Neuron (in vitro differentiated cells): ENCODE measurements at regions not wholly inside any gene's neighbourhood (a gene's known extent, or its start where the extent isn't known, plus 50 kb on each side); places are given as distances from the start of the nearest gene placed in this dataset.

Experiments used
- H2AFZ ChIP-seq: one replicate; pipeline ENCODE4 v1.6.1; 2013; ENCODE audit warnings: low read depth, mild to moderate bottlenecking, inconsistent platforms, low read length, moderate library complexity
- H3K27me3 ChIP-seq: one replicate; pipeline ENCODE4 v1.6.1; 2013; ENCODE audit warnings: low read length; ENCODE audit not compliant: insufficient read depth
- H3K36me3 ChIP-seq: one replicate; pipeline ENCODE4 v1.6.1; 2013; ENCODE audit warnings: low read length; ENCODE audit not compliant: insufficient read depth
- H3K4me1 ChIP-seq: one replicate; pipeline ENCODE4 v1.6.1; 2013; ENCODE audit warnings: low read length; ENCODE audit not compliant: insufficient read depth
- H3K4me3 ChIP-seq: 2 replicates; pipeline ENCODE4 v1.5.1; 2013; ENCODE audit warnings: mild to moderate bottlenecking, low read length, moderate library complexity
- H3K9me3 ChIP-seq: one replicate; pipeline ENCODE4 v1.6.1; 2013; ENCODE audit warnings: low read length

DNA sequence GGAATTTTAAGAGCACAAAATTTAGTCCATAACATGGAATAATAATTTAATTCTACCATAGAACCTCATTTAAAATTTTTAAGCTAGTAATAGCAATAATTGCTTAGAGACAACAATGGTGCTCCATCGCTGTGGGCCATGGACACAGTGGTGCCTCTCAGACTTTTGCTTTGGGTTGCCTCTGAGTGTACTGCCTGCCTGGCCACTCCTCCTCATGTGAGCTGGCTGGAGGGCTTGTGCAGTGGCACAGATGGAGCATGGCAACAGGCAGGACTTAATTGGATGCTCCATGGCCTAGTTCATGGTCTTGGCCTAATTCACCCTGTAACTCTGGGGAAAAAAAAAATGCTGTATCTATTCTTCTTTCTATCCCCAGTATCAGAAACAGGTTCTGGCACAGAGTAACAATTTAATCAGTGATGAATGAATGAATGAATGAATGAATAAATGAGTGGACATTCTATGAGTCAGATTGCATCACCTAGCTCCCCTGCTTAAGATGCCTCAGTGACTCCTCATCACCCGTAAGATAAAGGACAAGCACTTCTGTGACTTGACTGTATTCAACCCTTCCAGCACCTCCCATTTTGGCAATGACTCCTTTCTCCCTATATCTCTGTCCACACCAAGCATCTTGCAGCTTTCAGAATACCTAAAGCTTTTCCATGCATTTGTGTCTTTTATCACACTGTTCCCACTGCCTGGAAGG, 211.8 kb upstream of the SLC14A2 start:
- Histone ChIP-seq H3K4me3 (no peak overlapping the region), H2AFZ (no peak overlapping the region), H3K27me3 (no peaks in the 10 kb centered on the region), H3K9me3 (no peaks in the 10 kb centered on the region), H3K36me3 (no peaks in the 10 kb centered on the region), H3K4me1 (no peaks in the 10 kb centered on the region)

DNA sequence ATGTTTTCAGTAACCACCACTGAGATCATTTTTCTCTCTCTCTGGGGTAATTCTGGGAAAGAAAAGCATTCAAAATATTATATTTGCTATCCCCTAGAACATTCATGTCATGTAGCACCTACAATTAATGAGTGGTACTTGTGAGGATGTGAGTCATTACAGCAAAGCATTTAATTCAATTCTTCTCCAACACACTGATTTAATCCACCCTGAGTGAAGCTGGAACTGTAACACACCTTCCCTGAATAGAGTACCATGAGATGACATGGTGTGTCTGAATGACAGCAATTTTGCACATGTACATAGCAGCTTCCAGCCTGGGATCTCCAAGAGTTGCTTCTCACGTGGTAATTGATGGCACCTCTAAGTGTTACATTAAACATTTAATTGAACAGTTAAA, 207.1 kb upstream of the SLC14A2 start:
- H3K4me3 ChIP-seq, result no peak overlapping the region

GRCh38 chr18:45409971-45410370, 205.3 kb upstream of the SLC14A2 start:
- H3K27me3 ChIP-seq, result no peaks in the 10 kb centered on the region
- no peak overlapping the region for H2AFZ ChIP-seq
- no peaks in the 10 kb centered on the region for H3K4me1 ChIP-seq
- no peaks in the 10 kb centered on the region for H3K36me3 ChIP-seq
- no peaks in the 10 kb centered on the region for H3K9me3 ChIP-seq
- H3K4me3 ChIP-seq, result no peak overlapping the region

More for the DNA sequence above, 207.1 kb upstream of the SLC14A2 start:
- no peaks in the 10 kb centered on the region for H3K4me1 ChIP-seq
- H3K27me3 ChIP-seq, result no peaks in the 10 kb centered on the region
- H3K9me3 ChIP-seq, result no peaks in the 10 kb centered on the region
- H3K36me3 ChIP-seq, result no peaks in the 10 kb centered on the region
- H2AFZ ChIP-seq, result no peak overlapping the region

DNA sequence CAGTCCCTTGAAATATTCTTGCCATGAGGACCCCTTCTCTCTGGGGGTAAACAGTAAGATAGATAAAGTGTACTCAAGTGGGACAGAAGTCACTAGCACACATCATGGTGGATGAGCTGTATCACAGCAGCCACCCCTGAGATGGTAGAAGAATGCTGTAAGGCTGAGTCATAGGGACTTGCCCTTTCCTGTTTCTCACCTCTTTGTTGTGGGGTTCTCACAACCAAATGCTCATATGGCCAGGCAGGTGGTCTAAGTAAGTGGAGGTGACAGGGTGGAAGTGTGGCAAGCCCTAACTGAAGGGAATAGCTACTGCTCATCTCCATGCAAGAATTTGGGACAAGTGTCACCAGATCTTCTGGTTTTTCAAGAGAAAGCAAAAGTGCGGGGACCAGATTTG, 202.7 kb upstream of the SLC14A2 start:
- Histone ChIP-seq H3K9me3 (no peaks in the 10 kb centered on the region), H3K36me3 (no peaks in the 10 kb centered on the region), H3K4me3 (no peak overlapping the region), H3K4me1 (peaks cover 23% of the 10 kb centered on the region), H2AFZ (no peak overlapping the region), H3K27me3 (no peaks in the 10 kb centered on the region)

DNA sequence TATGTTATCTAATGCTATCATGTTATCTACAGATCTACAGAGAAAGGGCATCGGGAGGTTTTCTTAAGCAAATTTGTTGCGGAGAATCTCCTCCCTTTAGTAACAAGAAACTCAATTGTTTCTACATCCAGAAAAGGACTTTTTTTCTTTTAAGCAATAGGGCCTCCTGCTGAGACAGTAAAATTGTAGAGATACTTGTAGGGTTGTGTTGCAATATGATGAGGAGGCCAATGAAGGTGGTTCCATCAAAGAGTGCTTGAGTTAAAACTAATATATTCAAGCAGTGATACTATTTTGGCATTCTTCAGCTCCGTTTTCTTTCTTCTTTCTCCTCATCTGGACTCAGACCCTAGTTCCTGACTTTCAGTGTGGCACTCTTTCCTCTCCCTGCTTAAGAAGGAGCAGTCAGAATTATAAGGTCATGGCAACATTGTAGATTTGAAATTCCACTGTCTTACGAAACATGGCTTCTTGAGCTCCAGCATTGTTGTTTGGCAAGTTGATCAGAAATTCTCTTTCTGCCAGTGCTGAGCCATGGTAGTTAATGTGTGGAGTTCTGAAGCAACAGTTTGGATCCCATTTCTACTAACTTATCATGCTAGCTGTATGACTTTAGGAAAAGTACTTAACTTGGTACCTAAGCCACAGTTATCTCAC, 202.0 kb upstream of the SLC14A2 start:
- Histone ChIP-seq H3K27me3 (no peaks in the 10 kb centered on the region), H3K9me3 (no peaks in the 10 kb centered on the region), H3K36me3 (no peaks in the 10 kb centered on the region), H3K4me3 (no peak overlapping the region), H2AFZ (no peak overlapping the region), H3K4me1 (peaks cover 23% of the 10 kb centered on the region)

DNA sequence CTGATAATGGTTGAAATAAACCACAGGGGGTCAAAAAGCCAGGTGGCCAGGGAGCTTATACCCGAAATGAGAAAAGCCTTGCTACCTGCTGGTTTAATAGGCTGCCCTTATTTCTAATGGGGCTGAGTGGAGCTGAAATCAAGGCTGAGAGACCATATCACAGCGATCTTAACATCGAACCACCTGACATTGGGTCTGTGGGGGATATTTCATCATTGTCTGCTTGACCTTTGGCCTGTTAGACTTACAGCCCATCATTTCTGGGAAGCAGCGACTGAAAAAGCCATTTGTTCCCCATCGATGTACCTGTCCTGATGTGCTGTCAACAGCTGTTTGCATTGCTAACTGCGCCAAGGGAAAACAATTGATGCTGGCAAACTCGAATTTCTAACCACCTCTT, 199.7 kb upstream of the SLC14A2 start:
- Histone ChIP-seq H3K9me3 (no peaks in the 10 kb centered on the region), H2AFZ (no peak overlapping the region), H3K4me1 (peaks cover 23% of the 10 kb centered on the region), H3K36me3 (no peaks in the 10 kb centered on the region), H3K27me3 (peaks cover 6% of the 10 kb centered on the region), H3K4me3 (no peak overlapping the region)

DNA sequence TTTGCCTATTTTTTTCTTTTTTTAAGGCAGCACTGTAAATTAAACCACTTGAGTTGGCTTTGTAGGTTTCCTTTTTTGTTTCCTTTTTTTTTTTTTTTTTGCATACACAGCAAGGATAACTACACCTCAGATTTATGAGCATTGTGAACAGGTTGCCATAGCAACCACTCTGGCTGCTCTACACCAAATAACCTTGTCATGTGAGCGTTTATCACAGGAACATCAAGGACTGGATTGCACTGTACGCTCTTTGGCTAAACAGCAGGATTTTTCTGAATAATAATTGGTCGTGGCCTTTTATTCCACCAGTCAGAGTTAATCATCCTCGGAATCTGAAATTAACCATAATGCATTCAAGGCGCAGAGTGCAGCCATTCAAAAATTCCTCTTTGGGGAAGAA, 199.1 kb upstream of the SLC14A2 start:
- Histone ChIP-seq H3K4me1 (peaks cover 23% of the 10 kb centered on the region), H2AFZ (no peak overlapping the region), H3K36me3 (no peaks in the 10 kb centered on the region), H3K9me3 (no peaks in the 10 kb centered on the region), H3K4me3 (no peak overlapping the region), H3K27me3 (peaks cover 6% of the 10 kb centered on the region)

GRCh38 chr18:45417392-45417791, 197.9 kb upstream of the SLC14A2 start:
- Histone ChIP-seq H2AFZ (no peak overlapping the region), H3K36me3 (no peaks in the 10 kb centered on the region), H3K4me1 (peaks cover 23% of the 10 kb centered on the region), H3K9me3 (no peaks in the 10 kb centered on the region), H3K27me3 (peaks cover 6% of the 10 kb centered on the region), H3K4me3 (no peak overlapping the region)

GRCh38 chr18:45423659-45424058, 191.6 kb upstream of the SLC14A2 start:
- peaks cover 3% of the 10 kb centered on the region for H3K27me3 ChIP-seq
- no peak overlapping the region for H3K4me3 ChIP-seq
- no peaks in the 10 kb centered on the region for H3K9me3 ChIP-seq
- no peak overlapping the region for H2AFZ ChIP-seq
- no peaks in the 10 kb centered on the region for H3K36me3 ChIP-seq
- H3K4me1 ChIP-seq, result no peaks in the 10 kb centered on the region

GRCh38 chr18:45430041-45430440, 185.2 kb upstream of the SLC14A2 start:
- H2AFZ ChIP-seq, result no peak overlapping the region
- H3K9me3 ChIP-seq, result no peaks in the 10 kb centered on the region
- H3K4me3 ChIP-seq, result no peak overlapping the region
- H3K4me1 ChIP-seq, result no peaks in the 10 kb centered on the region
- no peaks in the 10 kb centered on the region for H3K36me3 ChIP-seq
- no peaks in the 10 kb centered on the region for H3K27me3 ChIP-seq

DNA sequence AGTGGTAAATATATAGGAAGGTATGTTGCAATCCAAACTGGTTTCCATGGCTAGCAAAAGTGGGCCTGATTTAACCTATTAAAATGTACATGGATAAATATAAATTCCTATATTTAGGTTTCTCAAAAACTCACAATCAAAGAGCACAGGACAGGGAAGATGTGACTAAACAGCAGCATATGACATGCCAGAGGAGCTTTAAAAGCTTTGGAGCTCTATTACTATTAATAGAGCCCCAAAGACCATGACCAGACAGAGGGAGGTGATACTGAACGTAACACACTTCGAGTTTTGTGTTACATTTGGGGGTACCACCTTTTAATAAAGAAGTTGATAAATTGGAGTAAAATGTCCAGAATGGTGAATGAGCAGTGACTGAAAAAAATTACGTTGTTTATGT, 179.5 kb upstream of the SLC14A2 start:
- H3K9me3 ChIP-seq, result no peaks in the 10 kb centered on the region
- no peak overlapping the region for H2AFZ ChIP-seq
- H3K4me1 ChIP-seq, result no peaks in the 10 kb centered on the region

DNA sequence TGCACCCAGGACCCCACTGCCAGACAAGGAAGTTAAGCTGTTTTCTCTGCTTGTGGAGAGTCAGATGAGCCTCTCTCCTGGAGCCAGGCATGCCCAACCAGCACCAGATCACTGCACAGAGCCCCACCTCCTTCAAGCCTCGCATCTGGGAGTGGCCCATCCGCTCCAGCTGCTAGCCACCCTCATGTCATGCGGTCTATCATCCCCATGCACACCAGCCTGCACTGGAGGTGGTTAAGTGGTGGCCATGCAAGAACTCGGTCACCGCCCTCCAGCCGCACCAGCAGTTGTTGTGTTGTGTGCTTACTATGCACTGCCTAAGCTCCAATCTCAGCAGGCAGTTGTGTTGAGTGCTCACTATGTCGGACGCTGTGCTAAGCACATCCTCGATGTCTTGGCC, 177.9 kb upstream of the SLC14A2 start:
- peaks cover 5% of the 10 kb centered on the region for H3K27me3 ChIP-seq
- H3K4me1 ChIP-seq, result no peaks in the 10 kb centered on the region
- H2AFZ ChIP-seq, result no peak overlapping the region
- no peaks in the 10 kb centered on the region for H3K36me3 ChIP-seq
- no peak overlapping the region for H3K4me3 ChIP-seq
- H3K9me3 ChIP-seq, result no peaks in the 10 kb centered on the region

More for the DNA sequence above, 179.5 kb upstream of the SLC14A2 start:
- H3K36me3 ChIP-seq, result no peaks in the 10 kb centered on the region
- peaks cover 5% of the 10 kb centered on the region for H3K27me3 ChIP-seq
- no peak overlapping the region for H3K4me3 ChIP-seq

GRCh38 chr18:45439851-45440645, 175.2 kb upstream of the SLC14A2 start:
- Histone ChIP-seq H3K27me3 (peaks cover 5% of the 10 kb centered on the region), H3K4me3 (no peak overlapping the region), H3K36me3 (no peaks in the 10 kb centered on the region), H2AFZ (no peak overlapping the region), H3K9me3 (no peaks in the 10 kb centered on the region), H3K4me1 (no peaks in the 10 kb centered on the region)
